Smooth muscle cell (in vitro differentiated cells): ENCODE measurements at regions not wholly inside any gene's neighbourhood (a gene's known extent, or its start where the extent isn't known, plus 50 kb on each side); places are given as distances from the start of the nearest gene placed in this dataset.

Experiments used
- DNase-seq: peaks from one replicate; lab custom pipeline; 2025; ENCODE audit not compliant: unreplicated experiment; lab: John Stamatoyannopoulos, UW
- H2AFZ ChIP-seq: fragments of 200-600 bp; sonication (generic); 2 replicates; pipeline ENCODE4 v1.6.0; 2016; ENCODE audit warnings: antibody characterized with exemption, low read depth, mild to moderate bottlenecking
- H3F3A ChIP-seq: fragments of 200-600 bp; sonication (generic); 2 replicates; pipeline ENCODE4 v1.6.0; 2017; ENCODE audit warnings: antibody characterized with exemption, low read depth
- H3K27ac ChIP-seq: fragments of 200-600 bp; sonication (generic); 2 replicates; pipeline ENCODE4 v1.5.1; 2016; ENCODE audit warnings: low read depth, mild to moderate bottlenecking
- H3K27me3 ChIP-seq: fragments of 200-600 bp; sonication (generic); 2 replicates; pipeline ENCODE4 v1.6.1; 2016; ENCODE audit warnings: low read depth, mild to moderate bottlenecking
- H3K36me3 ChIP-seq: fragments of 200-600 bp; sonication (generic); 2 replicates; pipeline ENCODE4 v1.5.1; 2016; ENCODE audit warnings: low read depth
- H3K4me1 ChIP-seq: fragments of 200-600 bp; sonication (generic); 2 replicates; pipeline ENCODE4 v1.5.1; 2016; ENCODE audit warnings: low read depth
- H3K4me2 ChIP-seq: fragments of 200-600 bp; sonication (generic); 2 replicates; pipeline ENCODE4 v1.6.0; 2016; ENCODE audit warnings: mild to moderate bottlenecking
- H3K4me3 ChIP-seq: fragments of 200-600 bp; sonication (generic); 2 replicates; pipeline ENCODE4 v1.5.1; 2016; ENCODE audit warnings: mild to moderate bottlenecking
- H3K79me2 ChIP-seq: fragments of 200-600 bp; sonication (generic); 2 replicates; pipeline ENCODE4 v1.6.0; 2016; ENCODE audit warnings: low read depth, mild to moderate bottlenecking
- H3K9ac ChIP-seq: fragments of 200-600 bp; sonication (generic); 2 replicates; pipeline ENCODE4 v1.6.0; 2016; ENCODE audit warnings: low read depth
- H3K9me3 ChIP-seq: fragments of 200-600 bp; sonication (generic); replicated peaks from 2 replicates; pipeline ENCODE4 v1.5.1; 2016; ENCODE audit warnings: low read depth
- H4K20me1 ChIP-seq: fragments of 200-600 bp; sonication (generic); 2 replicates; pipeline ENCODE4 v1.6.0; 2016; ENCODE audit warnings: low read depth
- WGBS: methylation state at CpG from one replicate; pipeline ENCODE4 v1.1.7; 2016; ENCODE audit warnings: low lambda C conversion rate; 5-methylcytosine and 5-hydroxymethylcytosine counted together
- TF ChIP-seq, protein P1 (sequence below): fragments of 200-600 bp; sonication (generic); IDR thresholded peaks from 2 replicates; pipeline ENCODE4 v1.5.1; 2017; ENCODE audit warnings: borderline replicate concordance, mild to moderate bottlenecking, antibody characterized with exemption; ENCODE audit not compliant: insufficient read depth, poor library complexity, severe bottlenecking

DNA sequence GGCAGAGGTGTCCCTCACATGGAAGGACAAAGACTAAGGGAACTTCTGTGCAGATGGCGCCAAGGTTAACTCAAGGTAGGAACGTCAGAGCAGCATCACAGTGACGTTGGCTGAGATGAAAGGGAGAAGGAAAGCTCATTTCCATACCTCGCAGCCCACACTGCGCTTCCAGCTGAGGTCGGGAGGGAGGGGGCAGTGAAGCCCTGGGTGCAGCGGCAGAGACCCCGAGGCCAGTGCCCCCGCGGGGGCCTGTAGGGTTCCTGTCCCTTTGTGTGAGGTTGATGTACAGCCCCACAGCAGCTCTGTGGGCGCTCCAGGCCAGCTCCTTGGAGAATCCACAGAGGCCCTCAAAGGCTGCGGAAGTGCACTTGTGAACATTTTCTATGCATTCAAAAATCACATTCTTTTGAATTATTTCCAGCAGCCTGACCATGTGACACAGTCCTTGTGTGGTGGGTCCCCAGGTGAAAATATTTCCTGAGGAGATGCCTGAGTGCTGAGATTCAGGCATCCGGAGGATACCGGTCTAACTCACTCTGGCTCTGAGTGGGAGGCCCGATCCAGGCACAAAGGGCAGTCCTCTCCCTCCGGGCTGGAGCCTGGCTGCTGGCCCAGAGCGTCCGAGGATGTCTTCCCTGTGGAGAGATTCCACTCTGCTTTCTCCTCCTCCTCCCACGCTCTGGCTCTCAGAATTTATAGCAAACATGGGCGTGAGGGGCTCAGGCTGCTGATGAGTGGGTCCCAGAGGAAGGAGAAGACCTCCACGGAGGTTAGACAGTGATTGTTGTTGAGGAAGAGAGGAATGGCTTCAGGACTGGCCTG is 150.7 kb downstream of the ICE1 start:
- no peak overlapping the region for H3K4me2 ChIP-seq
- no peaks in the 10 kb centered on the region for H3K9me3 ChIP-seq
- no peak overlapping the region for H2AFZ ChIP-seq
- H3K4me3 ChIP-seq, result no peak overlapping the region
- DNase-seq, result no peak
- TF ChIP-seq, protein P1, sequence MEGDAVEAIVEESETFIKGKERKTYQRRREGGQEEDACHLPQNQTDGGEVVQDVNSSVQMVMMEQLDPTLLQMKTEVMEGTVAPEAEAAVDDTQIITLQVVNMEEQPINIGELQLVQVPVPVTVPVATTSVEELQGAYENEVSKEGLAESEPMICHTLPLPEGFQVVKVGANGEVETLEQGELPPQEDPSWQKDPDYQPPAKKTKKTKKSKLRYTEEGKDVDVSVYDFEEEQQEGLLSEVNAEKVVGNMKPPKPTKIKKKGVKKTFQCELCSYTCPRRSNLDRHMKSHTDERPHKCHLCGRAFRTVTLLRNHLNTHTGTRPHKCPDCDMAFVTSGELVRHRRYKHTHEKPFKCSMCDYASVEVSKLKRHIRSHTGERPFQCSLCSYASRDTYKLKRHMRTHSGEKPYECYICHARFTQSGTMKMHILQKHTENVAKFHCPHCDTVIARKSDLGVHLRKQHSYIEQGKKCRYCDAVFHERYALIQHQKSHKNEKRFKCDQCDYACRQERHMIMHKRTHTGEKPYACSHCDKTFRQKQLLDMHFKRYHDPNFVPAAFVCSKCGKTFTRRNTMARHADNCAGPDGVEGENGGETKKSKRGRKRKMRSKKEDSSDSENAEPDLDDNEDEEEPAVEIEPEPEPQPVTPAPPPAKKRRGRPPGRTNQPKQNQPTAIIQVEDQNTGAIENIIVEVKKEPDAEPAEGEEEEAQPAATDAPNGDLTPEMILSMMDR, result no peak
- no peak overlapping the region for H3K9ac ChIP-seq
- no peaks in the 10 kb centered on the region for H3K4me1 ChIP-seq
- no peak overlapping the region for H3K27ac ChIP-seq
- H3K27me3 ChIP-seq, result no peaks in the 10 kb centered on the region
- H3K79me2 ChIP-seq, result no peaks in the 10 kb centered on the region
- no peaks in the 10 kb centered on the region for H3F3A ChIP-seq
- no peaks in the 10 kb centered on the region for H4K20me1 ChIP-seq
- WGBS, result 81% methylated on average over 21 of the region's 21 CpGs
- no peaks in the 10 kb centered on the region for H3K36me3 ChIP-seq

DNA sequence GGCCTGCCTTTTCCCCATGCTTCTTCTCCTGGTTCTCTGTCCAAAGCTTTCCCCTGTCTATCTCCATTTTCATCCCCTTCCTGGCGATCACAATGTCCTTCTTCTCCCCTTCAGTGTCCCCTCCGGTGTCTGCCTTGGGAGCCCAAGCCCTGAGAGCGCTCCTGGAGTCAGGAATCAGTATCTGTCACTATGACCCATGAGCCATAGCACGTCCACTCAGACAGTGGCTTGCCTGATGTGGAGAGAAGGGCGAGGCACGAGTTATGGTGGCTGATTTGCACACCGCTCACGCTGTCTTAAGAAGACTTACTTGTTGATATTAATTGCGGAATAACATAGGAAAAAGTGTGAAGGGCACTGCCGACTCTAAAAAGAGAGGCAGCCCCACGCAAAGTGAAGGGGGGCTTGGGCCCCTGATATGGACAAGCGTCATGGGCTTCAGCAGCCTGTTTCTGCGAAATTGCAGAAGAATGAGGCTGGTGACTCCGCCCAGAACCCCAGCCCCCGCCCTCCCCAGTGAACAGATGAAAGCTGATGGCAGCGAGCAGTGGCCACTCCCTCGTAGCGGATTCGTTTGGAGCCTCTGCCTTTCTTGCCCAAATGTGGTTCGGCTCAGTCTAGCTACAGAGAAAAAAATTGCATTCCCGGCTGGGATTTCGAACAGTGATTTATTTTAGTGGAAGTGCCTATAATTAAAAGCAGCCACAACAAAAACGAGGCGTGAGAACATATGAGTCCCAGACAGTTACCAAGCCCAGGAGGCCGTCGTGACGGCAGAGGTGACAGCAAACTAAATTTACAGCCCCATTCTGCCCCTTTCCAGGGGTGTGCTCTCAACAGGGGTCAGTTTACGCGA is 149.8 kb downstream of the ICE1 start:
- whole genome bisulfite sequencing, result 64% methylated on average over 29 of the region's 29 CpGs
- H2AFZ ChIP-seq, result no peak overlapping the region
- no peak overlapping the region for H3K27ac ChIP-seq
- TF ChIP-seq, protein P1, result no peak
- no peaks in the 10 kb centered on the region for H3K36me3 ChIP-seq
- no peaks in the 10 kb centered on the region for H3K79me2 ChIP-seq
- no peak for DNase-seq
- no peaks in the 10 kb centered on the region for H4K20me1 ChIP-seq
- H3K4me2 ChIP-seq, result peak overlapping the region; percentile 4
- H3K27me3 ChIP-seq, result no peaks in the 10 kb centered on the region
- H3K9ac ChIP-seq, result no peak overlapping the region
- no peaks in the 10 kb centered on the region for H3K9me3 ChIP-seq
- no peaks in the 10 kb centered on the region for H3F3A ChIP-seq
- H3K4me1 ChIP-seq, result no peaks in the 10 kb centered on the region
- no peak overlapping the region for H3K4me3 ChIP-seq

DNA sequence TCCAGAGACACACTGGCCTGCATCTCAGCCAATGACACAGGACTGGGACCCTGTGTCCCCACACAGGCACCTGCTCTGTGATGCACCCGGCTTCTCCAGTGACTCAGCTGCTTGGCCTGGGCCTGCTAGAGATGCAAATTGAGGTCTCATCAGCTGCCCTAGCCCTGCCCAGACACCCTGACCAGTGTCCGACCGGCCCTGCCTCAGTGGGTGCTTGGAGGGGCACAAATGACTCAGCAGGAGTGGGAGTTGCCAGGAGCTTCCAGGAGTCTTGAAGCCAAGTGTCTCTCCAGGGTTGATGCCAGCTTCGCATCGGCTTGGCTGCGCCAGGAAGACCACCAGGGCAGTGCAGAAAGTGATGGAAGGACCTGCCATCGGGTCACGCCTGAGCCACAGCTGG is 148.2 kb downstream of the ICE1 start:
- no peak overlapping the region for H3K9ac ChIP-seq
- H3K4me3 ChIP-seq, result no peak overlapping the region
- no peaks in the 10 kb centered on the region for H3K79me2 ChIP-seq
- H3F3A ChIP-seq, result no peaks in the 10 kb centered on the region
- no peak overlapping the region for H2AFZ ChIP-seq
- no peaks in the 10 kb centered on the region for H3K9me3 ChIP-seq
- H3K4me2 ChIP-seq, result no peak overlapping the region
- TF ChIP-seq, protein P1, result no peak
- no peaks in the 10 kb centered on the region for H3K27me3 ChIP-seq
- no peaks in the 10 kb centered on the region for H3K4me1 ChIP-seq
- H3K36me3 ChIP-seq, result no peaks in the 10 kb centered on the region
- DNase-seq, result no peak
- 95% methylated on average over 8 of the region's 8 CpGs for WGBS
- H4K20me1 ChIP-seq, result no peaks in the 10 kb centered on the region
- no peak overlapping the region for H3K27ac ChIP-seq
